CD14-positive monocyte (primary cell): ENCODE measurements at regions not wholly inside any gene's neighbourhood (a gene's known extent, or its start where the extent isn't known, plus 50 kb on each side); places are given as distances from the start of the nearest gene placed in this dataset.

Source experiments
- DNase-seq, 3 donors: peaks; one replicate each; pipeline ENCODE4 v3.0.0-alpha.2; 2011 to 2022
- H2AFZ ChIP-seq: 2 replicates; pipeline ENCODE4 v1.6.0; 2012; ENCODE audit warnings: mild to moderate bottlenecking, low read depth, low read length, inconsistent platforms; ENCODE audit not compliant: insufficient read depth, poor library complexity, severe bottlenecking
- H3K27ac ChIP-seq, 2 donors: 1 replicate in 1 of 2; 2 replicates in 1 of 2; pipeline ENCODE4 v1.5.1; 2012 to 2013; ENCODE audit warnings: low read length in 2 of 2, control low read depth in 1 of 2, inconsistent platforms in 1 of 2, low read depth in 1 of 2, mild to moderate bottlenecking in 1 of 2
- H3K27me3 ChIP-seq, 2 donors: one replicate each; pipeline versions ENCODE4 v1.6.0 to v1.6.1; 2011 to 2013; ENCODE audit warnings: low read length in 2 of 2; ENCODE audit not compliant: control insufficient read depth in 2 of 2, insufficient read depth in 2 of 2
- H3K36me3 ChIP-seq, 2 donors: replicated peaks in 1 of 2; 1 replicate in 1 of 2; 2 replicates in 1 of 2; pipeline versions ENCODE4 v1.5.1 to v1.6.1; 2012 to 2013; ENCODE audit warnings: low read length in 2 of 2, control low read depth in 1 of 2, inconsistent platforms in 1 of 2, mild to moderate bottlenecking in 1 of 2; ENCODE audit not compliant: insufficient read depth in 2 of 2, control insufficient read depth in 1 of 2
- H3K4me1 ChIP-seq, 2 donors: 1 replicate in 1 of 2; 2 replicates in 1 of 2; pipeline versions ENCODE4 v1.5.1 to v1.6.1; 2012 to 2013; ENCODE audit warnings: low read length in 2 of 2, control low read depth in 1 of 2, inconsistent platforms in 1 of 2, mild to moderate bottlenecking in 1 of 2, moderate library complexity in 1 of 2; ENCODE audit not compliant: insufficient read depth in 2 of 2, control insufficient read depth in 1 of 2
- H3K4me2 ChIP-seq: replicated peaks from 2 replicates; pipeline ENCODE3; 2012; ENCODE audit warnings: low read length, moderate library complexity, mild to moderate bottlenecking; ENCODE audit not compliant: poor library complexity, severe bottlenecking; ENCODE audit errors: extremely low read depth
- H3K4me3 ChIP-seq, 3 experiments: fragments of 200-600 bp in 1 of 3; sonication (generic) in 1 of 3; replicated peaks in 1 of 3; 1 replicate in 2 of 3; 2 replicates in 1 of 3; pipeline ENCODE4 v1.5.1; 2011 to 2013; ENCODE audit warnings: low read length in 3 of 3, mild to moderate bottlenecking in 3 of 3, control low read depth in 2 of 3, low read depth in 2 of 3, inconsistent platforms in 1 of 3, moderate library complexity in 1 of 3
- H3K79me2 ChIP-seq: 2 replicates; pipeline ENCODE4 v1.6.0; 2012; ENCODE audit warnings: mild to moderate bottlenecking, control low read depth, inconsistent platforms, low read length, moderate library complexity; ENCODE audit not compliant: insufficient read depth
- H3K9ac ChIP-seq: 2 replicates; pipeline ENCODE4 v1.6.0; 2017; ENCODE audit warnings: low read length, mild to moderate bottlenecking; ENCODE audit not compliant: insufficient read depth, poor library complexity, severe bottlenecking
- H3K9me3 ChIP-seq, 2 donors: replicated peaks in 1 of 2; 1 replicate in 1 of 2; 2 replicates in 1 of 2; pipeline versions ENCODE4 v1.5.1 to v1.6.1; 2012 to 2013; ENCODE audit warnings: low read length in 2 of 2, control low read depth in 1 of 2; ENCODE audit not compliant: control insufficient read depth in 1 of 2, insufficient read depth in 1 of 2
- H4K20me1 ChIP-seq: 2 replicates; pipeline ENCODE4 v1.6.0; 2012; ENCODE audit warnings: mild to moderate bottlenecking, low read length, control low read depth, moderate library complexity; ENCODE audit not compliant: insufficient read depth
- H3K27ac Mint-ChIP-seq, 7 donors: one replicate each; pipeline ENCODE4 v1.8.0; 2020; ENCODE audit warnings: mild to moderate bottlenecking in 7 of 7, mixed read lengths in 7 of 7, moderate library complexity in 6 of 7, inconsistent platforms in 2 of 7
- H3K27me3 Mint-ChIP-seq, 3 donors: one replicate each; pipeline ENCODE4 v1.8.0; 2021 to 2022; ENCODE audit warnings: low read depth in 3 of 3, mild to moderate bottlenecking in 3 of 3, mixed read lengths in 3 of 3, moderate library complexity in 3 of 3, inconsistent platforms in 1 of 3
- H3K36me3 Mint-ChIP-seq, 2 donors: one replicate each; pipeline ENCODE4 v1.8.0; 2020; ENCODE audit warnings: mixed read lengths in 2 of 2, inconsistent platforms in 1 of 2, mild to moderate bottlenecking in 1 of 2
- H3K4me1 Mint-ChIP-seq: one replicate; pipeline ENCODE4 v1.8.0; 2020; ENCODE audit warnings: mild to moderate bottlenecking, mixed read lengths
- H3K4me3 Mint-ChIP-seq, 2 donors: one replicate each; pipeline ENCODE4 v1.8.0; 2020; ENCODE audit warnings: mild to moderate bottlenecking in 2 of 2, mixed read lengths in 2 of 2, moderate library complexity in 1 of 2
- H3K9me3 Mint-ChIP-seq, 7 donors: one replicate each; pipeline ENCODE4 v1.8.0; 2020 to 2022; ENCODE audit warnings: mixed read lengths in 7 of 7, mild to moderate bottlenecking in 6 of 7, moderate library complexity in 6 of 7, inconsistent platforms in 2 of 7
- WGBS: methylation state at CpG from one replicate; pipeline ENCODE4 v1.1.5; 2013; ENCODE audit warnings: missing lambda C conversion rate; ENCODE audit not compliant: insufficient coverage; 5-methylcytosine and 5-hydroxymethylcytosine counted together
- intact Hi-C, 2 donors: fragments of 100-400 bp; cut with micrococcal nuclease; formaldehyde crosslinking; loops; one replicate each; pipeline versions ENCODE4 v1.15.0 to v1.15.1; 2023
- TF ChIP-seq, protein P1 (sequence below): fragments of 200-600 bp; IDR thresholded peaks from one replicate; pipeline ENCODE4 v1.8.0; 2022; ENCODE audit warnings: antibody characterized with exemption, mild to moderate bottlenecking

DNA sequence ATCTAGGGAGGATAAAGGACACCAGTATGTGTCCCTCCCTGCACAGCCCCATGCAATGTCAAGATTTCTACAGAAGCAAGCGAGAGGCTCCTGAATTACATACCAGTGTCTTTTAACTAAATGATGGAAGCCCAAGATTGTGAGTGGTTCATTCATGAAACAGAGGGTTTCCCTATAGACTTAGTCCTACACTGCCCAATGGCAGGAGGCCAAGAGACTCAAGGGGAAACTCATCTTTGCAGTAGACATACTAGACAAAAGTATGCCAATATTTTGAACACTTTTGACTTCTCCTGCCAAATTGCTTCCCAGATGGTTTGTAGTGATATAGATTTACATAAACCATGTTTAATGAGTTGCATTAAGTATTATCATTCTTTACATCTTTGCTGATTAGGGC lies 557.2 kb upstream of the JAG1 start:
- intact Hi-C loops: no loop called here
- H3K4me2 ChIP-seq: no peak overlapping the region
- H3K36me3 Mint-ChIP-seq: no peaks in the 10 kb centered on the region
- no peak overlapping the region for H3K9ac ChIP-seq
- no CpG with 5 or more reads among the region's 1 CpG for WGBS
- no peak overlapping the region for H3K4me3 ChIP-seq
- no peak for DNase-seq
- no peak overlapping the region for H3K27ac ChIP-seq
- no peak overlapping the region for H3K27ac Mint-ChIP-seq
- no peaks in the 10 kb centered on the region for H3K9me3 Mint-ChIP-seq
- no peaks in the 10 kb centered on the region for H4K20me1 ChIP-seq
- H3K36me3 ChIP-seq: no peaks in the 10 kb centered on the region
- no peaks in the 10 kb centered on the region for H3K27me3 Mint-ChIP-seq
- no peaks in the 10 kb centered on the region for H3K27me3 ChIP-seq
- no peaks in the 10 kb centered on the region for H3K9me3 ChIP-seq
- TF ChIP-seq, protein P1, sequence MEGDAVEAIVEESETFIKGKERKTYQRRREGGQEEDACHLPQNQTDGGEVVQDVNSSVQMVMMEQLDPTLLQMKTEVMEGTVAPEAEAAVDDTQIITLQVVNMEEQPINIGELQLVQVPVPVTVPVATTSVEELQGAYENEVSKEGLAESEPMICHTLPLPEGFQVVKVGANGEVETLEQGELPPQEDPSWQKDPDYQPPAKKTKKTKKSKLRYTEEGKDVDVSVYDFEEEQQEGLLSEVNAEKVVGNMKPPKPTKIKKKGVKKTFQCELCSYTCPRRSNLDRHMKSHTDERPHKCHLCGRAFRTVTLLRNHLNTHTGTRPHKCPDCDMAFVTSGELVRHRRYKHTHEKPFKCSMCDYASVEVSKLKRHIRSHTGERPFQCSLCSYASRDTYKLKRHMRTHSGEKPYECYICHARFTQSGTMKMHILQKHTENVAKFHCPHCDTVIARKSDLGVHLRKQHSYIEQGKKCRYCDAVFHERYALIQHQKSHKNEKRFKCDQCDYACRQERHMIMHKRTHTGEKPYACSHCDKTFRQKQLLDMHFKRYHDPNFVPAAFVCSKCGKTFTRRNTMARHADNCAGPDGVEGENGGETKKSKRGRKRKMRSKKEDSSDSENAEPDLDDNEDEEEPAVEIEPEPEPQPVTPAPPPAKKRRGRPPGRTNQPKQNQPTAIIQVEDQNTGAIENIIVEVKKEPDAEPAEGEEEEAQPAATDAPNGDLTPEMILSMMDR: no peak
- no peaks in the 10 kb centered on the region for H3K79me2 ChIP-seq
- no peak overlapping the region for H3K4me3 Mint-ChIP-seq
- H3K4me1 Mint-ChIP-seq: peaks cover 2% of the 10 kb centered on the region
- H2AFZ ChIP-seq: no peak overlapping the region
- H3K4me1 ChIP-seq: no peaks in the 10 kb centered on the region

DNA sequence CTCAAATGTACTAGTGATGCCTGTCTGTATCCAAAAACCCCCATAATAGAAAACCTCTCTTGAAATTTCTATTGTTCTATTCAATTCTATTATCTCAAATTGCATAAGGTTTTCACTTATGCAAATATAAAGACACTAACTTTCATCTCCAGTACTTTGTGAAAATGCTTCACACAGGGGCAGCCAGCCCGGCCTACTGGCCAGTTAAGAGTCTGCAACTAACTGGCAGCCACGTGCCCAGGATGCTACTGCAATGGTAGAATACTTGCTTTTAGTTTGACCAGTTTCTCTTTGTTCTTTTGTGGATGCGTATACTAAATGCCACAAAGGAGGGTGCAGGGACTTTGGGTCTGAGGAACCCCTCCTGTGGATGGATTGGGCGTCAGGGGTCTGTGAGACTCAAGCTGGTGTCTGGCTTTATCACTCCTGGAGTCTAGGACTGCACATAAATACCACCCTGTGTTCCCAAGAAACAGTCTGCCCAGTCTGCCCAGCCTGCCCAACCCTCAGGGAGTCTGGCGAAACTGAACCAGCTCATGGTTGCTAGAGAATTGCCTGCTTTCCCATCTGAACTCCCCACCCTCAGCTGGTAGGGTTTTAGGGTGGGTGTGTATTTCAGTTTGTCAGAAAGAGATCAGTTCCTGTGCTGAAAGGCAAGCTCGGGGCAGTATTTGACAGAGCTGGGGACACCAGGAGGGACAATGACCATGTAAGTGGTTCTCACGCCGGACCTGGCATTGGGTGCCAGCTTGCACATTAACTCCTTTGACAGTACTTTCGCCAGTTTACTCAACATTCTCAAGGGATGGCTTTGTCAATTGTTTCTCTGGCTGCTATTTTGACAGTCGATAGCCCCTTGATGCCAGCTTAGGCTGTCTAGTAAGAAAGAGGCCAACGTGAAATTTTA lies 558.2 kb upstream of the JAG1 start:
- H3K27me3 ChIP-seq: no peaks in the 10 kb centered on the region
- DNase-seq: no peak
- no peaks in the 10 kb centered on the region for H3K9me3 ChIP-seq
- no peak overlapping the region for H3K27ac ChIP-seq
- Mint-ChIP-seq H3K4me1 (peaks cover 2% of the 10 kb centered on the region), H3K36me3 (no peaks in the 10 kb centered on the region), H3K27me3 (no peaks in the 10 kb centered on the region), H3K27ac (no peak overlapping the region), H3K4me3 (no peak overlapping the region), H3K9me3 (peaks cover 0 to 2% (median 0%) of the 10 kb centered on the region in 7 donors)
- no peaks in the 10 kb centered on the region for H4K20me1 ChIP-seq
- H3K4me3 ChIP-seq: no peak overlapping the region
- H3K36me3 ChIP-seq: no peaks in the 10 kb centered on the region
- no peak overlapping the region for H3K4me2 ChIP-seq
- H3K9ac ChIP-seq: no peak overlapping the region
- H3K4me1 ChIP-seq: no peaks in the 10 kb centered on the region
- H2AFZ ChIP-seq: no peak overlapping the region
- TF ChIP-seq, protein P1: no peak
- 100% methylated on average over 6 of the region's 11 CpGs for WGBS
- intact Hi-C loops: no loop called here
- no peaks in the 10 kb centered on the region for H3K79me2 ChIP-seq
